Fibroblast of skin of left biceps (primary cell): ENCODE measurements at regions not wholly inside any gene's neighbourhood (a gene's known extent, or its start where the extent isn't known, plus 50 kb on each side); places are given as distances from the start of the nearest gene placed in this dataset.

Source experiments
- DNase-seq, 2 experiments: peaks; one replicate each; pipeline ENCODE4 v3.0.0-alpha.2; 2013; ENCODE audit warnings: low read depth in 2 of 2

GRCh38 chr3:190790185-190790584, 72.3 kb downstream of the GMNC start:
- DNase-seq: no peak

- DNase-seq: no peak
Measured at GRCh38 chr3:190786898-190787297, 75.6 kb downstream of the GMNC start.

GRCh38 chr3:190785047-190785446, 77.4 kb downstream of the GMNC start:
- no peak for DNase-seq

- DNase-seq: no peak
Measured at GRCh38 chr3:190780524-190780923, 82.0 kb downstream of the GMNC start.

- DNase-seq: no peak
Measured at GRCh38 chr3:190774633-190775032, 87.9 kb downstream of the GMNC start.

GRCh38 chr3:190773948-190774347, 88.5 kb downstream of the GMNC start:
- DNase-seq: no peak

GRCh38 chr3:190772831-190773230, 89.7 kb downstream of the GMNC start:
- DNase-seq: no peak

- no peak for DNase-seq
Measured at GRCh38 chr3:190768891-190769290, 93.6 kb downstream of the GMNC start.

- no peak for DNase-seq
Measured at GRCh38 chr3:190767851-190768250, 94.6 kb downstream of the GMNC start.

GRCh38 chr3:190764231-190765134, 98.0 kb downstream of the GMNC start:
- no peak for DNase-seq

- DNase-seq: no peak
Measured at GRCh38 chr3:190762801-190763200, 99.7 kb downstream of the GMNC start.

- no peak for DNase-seq
Measured at GRCh38 chr3:190747571-190747970, 114.9 kb downstream of the GMNC start.

GRCh38 chr3:190746986-190747385, 115.5 kb downstream of the GMNC start:
- DNase-seq: no peak

- no peak for DNase-seq
Measured at GRCh38 chr3:190746531-190746930, 116.0 kb downstream of the GMNC start.

GRCh38 chr3:190741788-190742187, 120.7 kb downstream of the GMNC start:
- DNase-seq: no peak

GRCh38 chr3:190739641-190740185, 122.8 kb downstream of the GMNC start:
- DNase-seq: no peak

GRCh38 chr3:190738636-190739155, 123.8 kb downstream of the GMNC start:
- no peak for DNase-seq

- DNase-seq: no peak
Measured at GRCh38 chr3:190737446-190737845, 125.0 kb downstream of the GMNC start.

- DNase-seq: no peak
Measured at GRCh38 chr3:190734490-190734889, 128.0 kb downstream of the GMNC start.

- DNase-seq: no peak
Measured at GRCh38 chr3:190733591-190734146, 128.8 kb downstream of the GMNC start.

- no peak for DNase-seq
Measured at GRCh38 chr3:190731596-190731995, 130.9 kb downstream of the GMNC start.

- no peak for DNase-seq
Measured at GRCh38 chr3:190728574-190729246, 133.8 kb downstream of the GMNC start.
